ENCODE measurements at regions not wholly inside any gene's neighbourhood (a gene's known extent, or its start where the extent isn't known, plus 50 kb on each side); places are given as distances from the start of the nearest gene placed in this dataset.

DNA sequence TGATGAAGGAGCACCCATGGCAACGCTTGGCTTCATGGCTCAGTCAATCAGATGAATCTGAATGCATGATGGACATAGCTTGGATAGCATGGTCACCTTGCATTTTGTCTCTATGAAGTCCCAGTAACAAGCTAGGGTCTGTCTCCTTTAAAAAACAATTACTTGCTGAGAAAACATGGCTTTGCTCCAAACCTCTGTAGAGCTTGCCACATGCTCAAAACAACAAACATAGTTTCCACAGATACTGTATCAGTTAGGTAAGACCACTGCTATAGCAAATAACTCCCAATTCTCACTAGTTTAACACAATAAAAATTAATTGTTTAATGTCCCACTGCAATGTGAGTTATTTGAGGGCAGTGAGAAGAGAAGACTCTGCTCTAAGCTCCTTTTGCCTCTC is 401.0 kb downstream of the IRS1 start:
- TF ChIP-seq CTCF (IDR thresholded peaks at IDR 0.05) (no peak), POLR2A (IDR thresholded peaks at IDR 0.05) (no peak)
